Stimulated activated CD4-positive, alpha-beta T cell treated with anti-CD3 and anti-CD28 coated beads, Interleukin-4, amount 100 ng/mL, for 1 hour (primary cell): ENCODE measurements at regions not wholly inside any gene's neighbourhood (a gene's known extent, or its start where the extent isn't known, plus 50 kb on each side); places are given as distances from the start of the nearest gene placed in this dataset.

Experiments used
- DNase-seq: peaks from one replicate; pipeline ENCODE4 v3.0.0-alpha.2; 2020

DNA sequence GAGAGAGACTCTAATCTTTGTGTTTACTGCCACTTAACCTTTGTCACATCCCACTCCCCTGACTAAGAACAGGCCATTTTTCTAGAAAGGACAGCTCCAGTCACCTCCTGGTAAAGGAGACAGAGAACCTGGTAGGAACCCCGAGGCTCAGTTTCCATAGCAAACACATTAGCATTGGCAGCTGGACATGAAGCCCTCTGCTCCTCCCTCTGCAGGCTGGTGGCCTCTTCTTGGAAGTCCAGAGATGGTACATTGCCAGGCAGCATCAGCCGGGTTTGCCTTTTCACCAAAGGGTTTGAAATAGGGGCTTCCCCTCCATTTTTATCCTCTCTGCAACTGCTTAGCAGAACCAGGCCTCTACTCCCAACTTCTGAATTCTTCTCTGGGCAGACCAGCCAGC is 213.4 kb upstream of the SEMA6D start:
- no peak for DNase-seq

DNA sequence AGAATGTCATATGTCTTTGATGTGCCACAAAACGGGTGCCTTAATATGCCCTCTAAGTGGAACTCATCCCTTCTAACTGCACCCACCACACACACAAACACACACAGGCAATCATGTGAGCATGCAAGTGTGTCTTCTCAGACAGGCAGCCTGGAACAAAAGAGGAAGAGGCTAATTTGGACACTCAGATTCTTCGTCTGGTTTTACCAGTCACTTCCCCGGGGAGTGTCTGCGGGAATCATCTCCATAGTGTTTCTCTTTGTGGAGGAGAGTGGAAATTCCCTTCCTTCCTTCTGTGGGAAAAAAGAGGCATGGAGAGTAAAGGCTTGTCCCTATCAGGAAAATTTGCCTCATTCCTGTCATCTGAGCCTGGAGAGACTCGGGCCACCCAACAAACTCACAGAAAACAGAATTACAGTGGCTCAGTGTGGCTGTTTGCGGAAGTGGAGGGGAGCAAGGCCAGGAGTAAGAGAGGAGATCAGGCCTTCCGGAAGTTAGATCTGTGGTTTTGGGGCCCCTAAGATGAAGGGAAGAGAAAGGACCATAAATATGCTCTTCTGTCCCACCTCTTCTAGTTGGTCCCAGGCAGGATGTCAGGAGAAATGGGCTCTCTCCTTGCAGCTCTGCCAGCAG is 212.6 kb upstream of the SEMA6D start:
- DNase-seq, result no peak

DNA sequence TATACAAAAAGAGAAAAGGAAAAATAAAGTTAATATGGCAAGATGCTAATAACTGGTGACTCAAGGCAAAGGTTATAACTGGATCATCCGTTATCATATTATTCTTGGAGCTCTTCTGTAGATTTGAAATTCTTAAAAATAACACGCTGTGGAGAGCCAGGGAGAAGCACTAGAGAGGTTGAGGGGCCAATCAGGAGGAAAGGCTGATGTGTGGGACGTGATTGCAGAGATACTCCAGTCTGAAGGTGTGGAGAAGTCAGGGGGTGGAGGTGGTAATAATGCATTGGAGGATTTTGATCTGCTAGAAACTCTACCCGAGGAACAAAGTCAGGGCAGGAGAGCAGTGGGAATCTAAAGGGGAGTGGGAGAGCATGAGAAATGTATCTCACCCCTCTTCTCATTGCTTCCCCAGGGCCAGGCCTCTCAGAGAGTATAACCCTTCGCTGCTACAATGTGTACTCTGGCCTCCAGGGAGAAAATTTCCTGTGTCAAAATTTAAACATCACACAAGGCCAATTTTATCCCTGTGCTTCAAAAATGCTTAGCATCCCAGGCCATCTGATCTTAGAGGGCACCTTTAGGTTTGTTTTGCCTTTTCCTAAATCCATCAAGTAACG is 211.5 kb upstream of the SEMA6D start:
- DNase-seq, result no peak

DNA sequence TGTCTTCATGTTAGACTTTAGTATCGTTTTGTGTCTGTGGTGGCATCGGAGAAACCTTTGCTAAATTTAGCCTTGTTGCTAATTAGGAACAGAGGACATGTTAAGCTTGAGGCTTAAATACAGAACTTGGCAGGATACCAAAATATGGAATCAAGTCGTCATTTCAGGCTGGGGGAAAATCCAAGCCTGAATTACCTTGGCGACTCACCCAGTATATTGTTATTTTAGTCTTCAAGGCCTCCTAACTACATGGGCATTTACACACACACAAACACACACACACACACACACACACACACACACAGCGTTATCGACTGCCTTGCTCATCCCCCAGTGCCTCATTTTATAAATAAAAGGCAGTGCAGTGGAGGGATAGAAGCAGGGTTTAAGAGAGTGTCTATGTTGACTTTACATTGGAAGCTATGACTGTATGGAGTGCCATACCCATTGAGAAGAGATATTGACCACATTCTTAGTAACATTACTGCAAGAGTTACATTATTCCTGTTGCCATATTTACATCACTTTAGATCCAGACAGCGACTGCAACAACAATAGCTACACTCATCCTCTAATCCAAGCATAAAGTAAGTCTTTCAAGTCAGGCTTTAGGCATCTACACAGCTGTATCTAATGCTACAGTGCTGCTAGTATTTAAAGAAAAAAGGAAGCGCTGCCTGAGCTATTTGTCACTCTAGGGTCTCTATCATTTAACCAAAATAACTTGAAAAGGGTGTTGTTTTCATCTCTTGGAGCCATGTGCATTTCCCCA is 210.8 kb upstream of the SEMA6D start:
- DNase-seq, result no peak

DNA sequence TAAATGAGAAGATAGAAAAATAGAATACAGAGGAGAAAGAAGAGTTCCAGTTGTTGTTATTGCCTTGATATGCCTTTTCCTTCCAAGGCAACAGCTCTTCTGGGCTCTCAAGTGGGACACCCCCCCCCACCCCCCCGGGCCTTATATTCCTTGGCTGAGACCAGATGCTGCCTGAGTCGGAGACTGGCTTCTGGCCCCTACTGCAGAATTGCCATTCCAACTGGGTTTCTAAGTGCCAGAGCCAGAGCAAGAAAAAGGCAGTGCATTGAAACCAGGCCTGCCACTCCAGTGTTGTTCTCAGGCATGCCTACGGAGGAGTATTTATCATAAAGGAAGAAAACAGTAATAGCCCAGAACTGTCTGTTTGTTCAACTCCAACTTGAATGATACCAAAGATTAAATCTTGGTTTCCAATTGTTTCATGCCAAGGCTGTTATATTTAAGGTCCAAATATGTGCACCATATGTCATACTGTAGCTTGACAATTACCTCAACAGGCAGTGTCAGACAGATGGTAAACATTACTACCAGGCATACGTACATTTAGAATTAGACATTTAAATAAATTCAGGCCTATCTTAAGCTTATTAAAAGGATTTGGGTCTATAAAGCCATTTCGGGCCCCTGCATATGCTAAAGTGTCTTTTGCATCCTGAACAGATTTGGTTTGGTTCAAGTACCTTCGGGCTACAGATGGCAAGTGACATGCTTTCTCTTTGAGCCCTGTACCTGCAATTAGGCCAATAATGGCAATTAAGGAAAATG is 209.9 kb upstream of the SEMA6D start:
- no peak for DNase-seq

DNA sequence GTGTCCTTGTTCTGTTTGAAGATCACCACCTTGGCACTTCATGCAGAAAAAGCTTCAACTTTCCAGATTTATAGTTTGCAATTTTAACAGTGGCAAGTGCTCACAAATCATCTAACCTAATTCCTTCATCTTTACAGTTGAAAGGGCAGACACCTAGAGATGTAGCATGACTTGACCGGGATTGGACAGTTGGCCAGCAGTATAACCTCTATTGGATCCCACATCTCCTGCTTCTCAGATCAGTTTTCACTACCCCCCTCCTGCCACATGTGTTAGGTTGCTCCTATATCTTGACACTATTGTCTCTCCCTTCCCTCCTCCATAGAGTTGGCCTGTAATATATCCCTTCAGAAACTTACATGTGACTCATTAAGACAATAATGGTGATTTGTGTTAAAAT is 206.0 kb upstream of the SEMA6D start:
- no peak for DNase-seq

DNA sequence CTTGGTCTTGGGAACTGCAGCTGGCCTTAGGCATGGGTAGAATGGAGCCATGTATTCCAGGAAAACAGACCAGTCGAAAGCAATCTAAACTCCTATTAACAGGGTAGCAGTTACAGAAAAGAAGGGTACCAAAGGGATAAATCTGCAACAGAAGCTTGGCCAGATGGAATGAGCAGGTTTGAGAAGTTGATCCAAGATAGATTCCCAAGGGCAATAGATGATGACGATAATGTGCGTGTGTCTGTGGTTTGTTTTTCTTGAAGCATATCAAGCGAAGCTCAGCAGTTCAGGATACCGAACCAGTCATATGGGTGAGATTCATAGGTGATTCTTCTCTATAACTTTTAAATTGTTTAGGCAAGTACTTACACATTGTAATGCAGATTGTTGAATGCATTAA is 203.8 kb upstream of the SEMA6D start:
- DNase-seq, result no peak

DNA sequence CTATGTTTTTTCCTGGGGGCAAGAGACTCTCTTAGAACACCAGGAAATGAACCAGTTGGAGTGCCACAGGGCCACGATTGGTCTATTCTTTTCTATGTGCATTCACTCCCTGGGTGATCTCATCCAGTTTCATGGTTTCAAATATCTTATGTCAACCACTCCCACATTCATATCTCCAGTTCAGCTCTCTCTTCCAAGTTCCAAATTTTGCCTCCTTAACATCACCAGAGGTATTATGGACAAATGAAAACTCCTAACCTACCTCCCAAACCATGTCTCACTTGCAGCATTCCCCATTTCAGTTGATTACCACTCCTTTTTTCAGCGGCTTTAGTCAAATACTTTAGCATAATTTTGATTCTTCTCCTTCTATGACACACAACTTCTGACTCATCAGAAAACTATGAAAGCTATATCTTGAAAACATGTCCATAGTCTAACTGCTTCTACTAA is 203.1 kb upstream of the SEMA6D start:
- DNase-seq, result no peak

DNA sequence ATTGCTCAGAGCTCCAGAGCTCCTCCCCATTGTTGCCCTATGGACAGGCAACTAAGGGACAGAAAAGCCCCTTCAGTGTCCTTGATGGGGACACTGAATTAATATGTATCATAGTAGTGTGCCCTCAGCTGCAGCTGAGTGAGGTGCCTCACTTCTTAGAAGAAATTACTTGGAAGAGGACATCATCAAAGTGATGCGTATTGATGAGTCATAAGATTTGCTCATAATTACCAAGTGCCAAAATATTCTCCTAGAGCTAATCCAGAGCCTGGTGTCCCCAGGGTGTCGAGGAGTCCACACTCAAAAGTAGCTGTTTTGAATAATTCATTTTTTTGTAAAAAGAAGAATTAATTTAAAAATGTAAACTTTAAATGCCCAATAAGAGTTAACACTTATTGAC is 200.7 kb upstream of the SEMA6D start:
- DNase-seq, result no peak

DNA sequence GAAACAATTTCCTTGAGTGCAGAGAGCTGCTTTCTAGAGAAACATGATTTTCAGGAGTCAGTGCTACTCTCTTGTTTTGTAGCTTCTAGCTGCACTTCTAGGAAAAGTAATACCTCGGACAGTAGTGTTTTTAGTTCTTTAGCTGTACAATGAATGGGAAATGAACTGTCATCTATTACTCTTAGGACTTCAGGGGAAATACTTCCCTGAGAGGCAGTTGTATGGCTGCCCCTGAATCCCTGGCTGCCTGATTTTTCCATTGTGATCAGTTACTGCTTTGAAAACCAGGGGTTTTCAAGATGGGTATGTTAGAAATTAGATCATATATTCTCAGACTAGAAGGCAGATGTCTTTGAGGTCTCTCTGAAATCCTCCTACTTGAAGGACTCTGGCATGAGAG is 200.3 kb upstream of the SEMA6D start:
- no peak for DNase-seq

DNA sequence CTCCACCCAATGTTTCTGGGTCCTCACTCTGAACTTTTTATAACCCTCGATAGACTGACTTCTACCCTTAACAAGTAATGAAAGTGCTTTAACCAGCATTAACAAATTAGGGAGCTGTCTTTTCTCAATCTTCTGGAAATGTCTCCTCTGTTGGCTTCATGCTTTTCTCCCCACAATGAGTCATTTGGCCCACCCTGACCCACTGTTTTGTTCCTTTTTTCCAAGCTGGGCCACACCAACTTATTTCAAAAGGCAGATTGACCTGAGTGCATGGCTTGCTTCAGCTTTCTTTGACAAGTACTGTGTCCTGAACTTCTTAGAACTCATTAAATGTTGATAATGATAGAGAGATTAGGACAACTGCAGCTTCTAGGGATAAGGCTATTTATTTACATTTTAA is 199.6 kb upstream of the SEMA6D start:
- DNase-seq, result no peak

DNA sequence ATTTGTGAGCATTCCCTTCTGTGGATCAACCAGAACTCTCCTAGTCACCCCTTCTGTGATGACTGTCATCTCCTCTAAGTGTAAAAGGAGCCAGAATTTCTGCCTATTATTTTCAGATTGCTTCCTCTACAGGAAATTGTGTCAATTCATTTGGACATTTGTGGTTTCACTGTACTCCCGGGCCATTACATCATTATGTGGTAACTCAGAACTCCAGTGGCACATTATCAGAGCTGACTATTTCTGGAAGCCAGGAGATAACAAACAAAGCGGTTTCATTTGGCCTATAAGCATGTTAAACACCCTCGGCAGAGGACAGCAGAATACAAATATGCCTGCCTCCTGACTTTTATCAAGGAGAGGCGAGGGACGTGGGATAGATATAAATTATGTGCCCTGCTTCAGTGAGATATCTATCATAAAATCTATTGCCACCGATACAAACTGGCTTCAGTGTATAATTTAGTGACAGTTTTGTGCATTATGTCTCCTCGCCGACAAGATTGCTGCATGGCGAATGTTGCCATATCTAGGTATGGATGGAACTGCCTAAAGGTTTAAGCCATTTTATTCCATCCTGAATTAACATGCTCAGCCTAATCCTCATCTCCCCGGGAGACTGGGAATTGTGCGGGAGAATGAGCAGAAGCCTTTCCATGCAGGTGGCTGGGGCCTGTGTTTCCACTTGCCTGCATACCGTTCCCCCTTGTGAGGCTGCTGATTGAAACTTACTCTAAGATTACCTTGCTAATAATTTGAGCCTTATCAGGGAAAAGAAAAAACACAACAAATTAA is 193.4 kb upstream of the SEMA6D start:
- no peak for DNase-seq

DNA sequence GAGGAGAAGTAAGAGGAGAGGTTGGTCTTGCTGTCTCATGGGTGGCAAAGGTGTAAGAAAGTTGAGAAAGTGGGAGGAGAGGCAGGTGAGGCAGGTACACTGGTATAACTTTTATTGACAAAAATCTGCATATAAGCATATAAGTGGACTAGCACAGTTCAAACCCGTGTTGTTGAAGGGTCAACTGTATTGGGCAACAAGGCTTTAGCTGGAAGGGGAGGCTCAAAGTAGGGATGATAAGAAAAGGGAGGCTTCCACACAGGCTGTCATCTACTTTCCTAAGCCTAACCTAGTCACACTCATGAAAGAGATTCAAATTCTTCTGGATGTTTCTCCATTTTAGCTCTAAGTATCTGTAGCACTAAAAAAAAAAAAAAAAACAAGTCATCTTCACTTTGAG is 188.1 kb upstream of the SEMA6D start:
- no peak for DNase-seq

DNA sequence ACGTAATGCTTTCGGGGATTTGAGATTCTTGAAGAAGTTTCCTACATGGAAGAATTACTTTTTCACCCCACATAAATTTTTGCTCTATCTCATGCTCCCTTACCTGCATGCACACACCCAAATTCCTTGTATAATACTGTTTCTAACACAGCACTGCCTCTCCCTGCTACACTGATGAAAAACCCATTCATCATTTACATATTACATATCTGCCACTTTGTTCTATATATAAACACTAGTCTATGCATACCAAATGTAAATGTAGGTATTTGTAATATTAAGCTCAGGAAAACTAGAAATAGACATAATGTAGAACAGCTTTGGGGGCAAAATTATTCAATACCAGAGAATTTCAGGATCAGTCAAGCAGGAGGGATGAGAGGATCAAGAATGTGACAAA is 182.6 kb upstream of the SEMA6D start:
- no peak for DNase-seq

DNA sequence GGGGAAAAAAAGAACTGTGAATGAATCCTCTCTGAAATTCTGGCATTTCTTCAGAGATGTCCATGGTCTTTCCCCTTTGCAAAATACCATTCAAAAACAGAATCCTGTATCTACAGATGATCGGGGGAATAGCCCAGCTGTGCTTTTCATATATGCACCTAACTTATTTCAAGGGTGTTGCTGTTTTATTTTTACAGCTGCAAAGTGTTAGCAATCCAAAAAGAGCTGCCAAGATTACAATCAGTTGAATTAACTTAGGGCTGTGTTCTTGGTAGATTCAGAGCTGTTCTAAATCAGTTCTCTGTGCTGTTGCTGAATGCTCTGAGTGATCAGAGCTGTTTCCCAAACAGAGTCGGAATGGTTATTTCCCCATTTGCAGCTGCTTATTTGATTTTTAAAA is 175.7 kb upstream of the SEMA6D start:
- no peak for DNase-seq

DNA sequence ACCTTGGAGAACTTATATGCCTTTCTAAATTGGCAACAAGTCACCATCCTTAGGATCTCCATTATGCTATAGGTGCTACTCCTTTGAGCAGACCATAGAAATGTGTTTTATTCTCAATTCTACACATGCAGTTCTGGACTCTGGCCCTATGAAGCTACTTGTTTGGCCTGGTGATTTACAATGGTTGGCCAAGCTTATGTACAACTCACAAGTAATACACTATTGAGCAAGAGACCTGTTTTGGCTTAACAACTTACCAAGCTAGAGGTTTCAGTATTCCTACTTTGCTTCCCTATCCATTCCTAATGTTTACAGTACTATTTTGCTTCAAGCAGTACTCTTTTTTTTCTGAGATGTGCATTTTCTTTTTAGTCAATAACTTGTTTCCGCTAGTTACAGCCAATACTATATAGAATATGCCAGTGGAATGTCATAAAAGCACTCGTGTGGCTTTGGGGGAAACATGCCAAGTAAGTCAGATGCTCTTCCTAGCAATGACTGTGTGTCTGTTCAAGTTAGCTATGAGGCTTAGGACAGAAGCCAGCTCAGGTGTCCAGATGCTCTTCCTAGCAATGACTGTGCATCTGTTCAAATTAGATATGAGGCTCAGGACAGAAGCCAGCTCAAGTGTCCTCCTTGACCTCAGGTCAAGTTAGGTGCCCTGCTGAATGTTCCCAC is 174.9 kb upstream of the SEMA6D start:
- DNase-seq, result no peak

DNA sequence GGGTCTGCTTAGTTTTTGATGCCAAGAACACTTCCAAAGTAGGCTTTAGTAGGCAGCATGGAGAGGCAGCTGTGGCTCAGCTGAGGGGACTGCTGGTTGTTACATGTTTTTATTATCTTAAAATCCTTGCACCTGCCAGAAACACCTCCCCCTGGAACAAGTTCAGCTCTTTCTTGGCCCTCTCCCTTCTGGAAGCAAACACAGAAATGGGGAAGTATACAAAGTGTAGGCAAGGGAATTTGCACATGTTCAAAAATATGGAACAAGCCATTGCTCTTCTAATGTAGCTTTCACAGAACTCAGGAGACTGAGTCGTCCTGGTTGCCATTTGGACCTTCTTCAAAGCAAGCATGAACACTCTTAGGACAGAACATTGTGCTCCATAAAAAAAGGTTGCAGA is 169.1 kb upstream of the SEMA6D start:
- no peak for DNase-seq

DNA sequence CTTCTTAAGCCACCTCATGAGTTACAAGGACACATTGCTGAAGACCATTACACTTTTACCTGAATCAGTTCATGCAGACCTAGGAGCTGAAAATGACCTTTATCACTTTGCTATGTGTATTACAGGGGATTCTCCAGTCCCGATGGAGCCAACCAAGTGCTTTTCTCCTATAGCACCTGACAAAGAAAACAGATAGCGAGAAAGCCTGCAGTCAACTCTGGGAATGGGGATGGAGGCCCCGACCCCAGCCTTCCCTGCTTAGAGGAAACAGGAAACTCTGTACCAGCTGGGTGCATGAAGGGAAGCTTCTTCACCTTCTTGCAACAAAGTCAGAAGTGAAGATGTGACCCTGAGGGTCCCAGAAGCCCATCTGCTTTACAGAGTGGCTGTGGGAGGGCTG is 168.3 kb upstream of the SEMA6D start:
- DNase-seq, result no peak

DNA sequence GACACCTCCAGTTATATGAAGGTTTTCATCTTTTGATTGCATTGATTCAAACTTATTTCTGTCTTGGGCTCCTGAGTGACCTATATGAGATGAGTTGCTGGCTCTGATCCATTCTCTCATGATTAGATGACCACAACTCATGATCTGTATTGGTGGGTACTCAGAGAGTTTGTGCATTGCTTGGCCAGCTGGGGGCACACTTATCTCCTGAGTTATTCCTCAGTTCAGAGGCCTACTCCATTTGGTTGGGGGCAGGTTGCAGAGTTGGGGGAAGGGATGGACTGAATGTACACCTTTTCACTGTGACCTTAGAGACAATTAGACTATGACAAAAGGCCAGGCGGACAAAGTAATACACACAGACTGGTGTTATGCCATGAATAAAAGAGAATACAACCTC is 166.2 kb upstream of the SEMA6D start:
- no peak for DNase-seq

DNA sequence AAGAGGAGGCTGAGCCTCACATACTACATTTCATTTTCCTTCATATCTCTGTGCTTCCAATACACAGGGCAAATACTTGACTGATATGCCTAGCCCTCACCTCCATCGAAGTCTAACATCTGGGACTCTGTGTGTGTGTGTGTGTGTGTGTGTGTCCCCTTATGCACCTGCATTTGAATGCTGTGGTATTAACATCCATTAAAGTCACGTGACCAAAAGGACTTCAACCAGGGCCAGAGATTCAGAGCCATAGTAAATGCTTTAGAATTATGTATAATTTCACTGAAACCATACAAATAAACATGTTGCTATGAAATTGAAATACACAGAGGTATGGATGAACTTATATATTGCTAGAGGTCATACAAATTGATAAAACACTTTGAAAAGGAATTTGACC is 165.8 kb upstream of the SEMA6D start:
- DNase-seq, result no peak

DNA sequence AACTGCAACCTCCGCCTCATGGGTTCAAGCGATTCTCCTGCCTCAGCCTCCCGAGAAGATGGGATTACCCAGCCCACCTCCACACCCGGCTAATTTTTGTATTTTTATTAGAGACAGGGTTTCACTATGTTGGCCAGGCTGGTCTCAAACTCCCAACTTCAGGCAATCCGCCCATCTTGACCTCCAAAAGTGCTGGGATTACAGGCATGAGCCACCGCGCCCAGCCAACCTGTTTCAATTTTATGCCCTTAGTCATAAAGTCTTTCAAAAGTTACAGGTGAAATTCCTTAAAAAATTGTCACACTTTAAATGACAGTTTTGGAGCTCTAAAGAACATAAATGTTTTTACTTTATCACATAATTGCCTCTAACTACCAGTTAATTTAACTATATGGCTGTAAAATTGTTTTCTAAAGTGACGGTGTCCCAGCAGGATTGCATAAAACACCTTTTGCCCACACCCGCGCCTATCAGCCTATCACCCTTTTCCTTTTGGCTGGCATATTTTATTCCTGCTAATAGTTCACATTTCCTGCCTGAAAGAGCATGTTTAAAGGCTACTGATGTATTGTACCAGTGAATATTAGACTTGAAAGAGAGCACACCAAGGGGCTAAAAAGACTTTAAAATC is 164.2 kb upstream of the SEMA6D start:
- DNase-seq, result no peak

DNA sequence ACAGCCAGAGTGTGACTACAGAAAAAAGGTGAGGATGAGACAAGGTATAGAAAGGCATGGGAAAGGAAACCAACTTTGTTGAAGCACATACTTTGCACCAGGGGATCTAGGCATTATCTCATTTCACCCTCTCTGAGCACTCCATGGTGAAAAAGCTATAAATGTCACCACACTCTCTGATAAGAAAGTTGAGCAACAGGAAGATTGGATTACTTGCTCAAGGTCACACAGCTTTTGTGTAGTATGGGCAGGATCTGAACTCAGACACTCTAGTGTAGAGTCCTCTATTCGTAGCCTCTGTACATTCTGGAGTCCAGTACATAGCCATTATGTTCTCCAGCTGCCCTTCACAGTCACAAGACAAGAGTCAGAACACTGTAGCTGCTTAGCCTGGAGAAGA is 163.4 kb upstream of the SEMA6D start:
- no peak for DNase-seq
